GM19463 (cell line): ENCODE measurements at regions not wholly inside any gene's neighbourhood (a gene's known extent, or its start where the extent isn't known, plus 50 kb on each side); places are given as distances from the start of the nearest gene placed in this dataset.
"Not testable (repeated sequence)": the region's sequence is repeated elsewhere in the genome, so short reads cannot be mapped to it uniquely, and the experiment has no call there.

ENCODE experiments used
- ATAC-seq: cut with Tn5 transposase; IDR thresholded peaks from one replicate; pipeline ENCODE4 v1.9.1; 2021; ENCODE audit warnings: mild to moderate bottlenecking, moderate library complexity; ENCODE audit not compliant: unreplicated experiment

- no peak for ATAC-seq
These were observed 333.9 kb downstream of the SRGAP2C start for GRCh38 chr1:121518726-121519041.

GRCh38 chr1:121519042-121519755, 334.4 kb downstream of the SRGAP2C start:
- peak; percentile 60 for ATAC-seq

GRCh38 chr1:121519756-121520286, 335.0 kb downstream of the SRGAP2C start:
- not testable (repeated sequence) for ATAC-seq

- ATAC-seq, result no peak
These were observed 337.4 kb downstream of the SRGAP2C start for GRCh38 chr1:121522061-121522759.

GRCh38 chr1:121523112-121523511, 338.3 kb downstream of the SRGAP2C start:
- ATAC-seq, result not testable (repeated sequence)

- no peak for ATAC-seq
These were observed 340.6 kb downstream of the SRGAP2C start for GRCh38 chr1:121525355-121525754.

GRCh38 chr1:121528958-121529357, 344.2 kb downstream of the SRGAP2C start:
- not testable (repeated sequence) for ATAC-seq

- not testable (repeated sequence) for ATAC-seq
These were observed 345.3 kb downstream of the SRGAP2C start for GRCh38 chr1:121530026-121530425.

GRCh38 chr1:121531747-121532146, 347.0 kb downstream of the SRGAP2C start:
- ATAC-seq, result not testable (repeated sequence)

- not testable (repeated sequence) for ATAC-seq
These were observed 353.4 kb downstream of the SRGAP2C start for GRCh38 chr1:121538148-121538547.

- ATAC-seq, result no peak
These were observed 354.3 kb downstream of the SRGAP2C start for GRCh38 chr1:121538943-121539575.

GRCh38 chr1:121543988-121544387, 359.2 kb downstream of the SRGAP2C start:
- not testable (repeated sequence) for ATAC-seq

- ATAC-seq, result no peak
These were observed 359.7 kb downstream of the SRGAP2C start for GRCh38 chr1:121544500-121544899.

GRCh38 chr1:121545899-121546298, 361.1 kb downstream of the SRGAP2C start:
- ATAC-seq, result not testable (repeated sequence)

GRCh38 chr1:121546830-121547591, 362.2 kb downstream of the SRGAP2C start:
- ATAC-seq, result no peak

GRCh38 chr1:121547726-121548125, 363.0 kb downstream of the SRGAP2C start:
- not testable (repeated sequence) for ATAC-seq

GRCh38 chr1:121550817-121551216, 366.0 kb downstream of the SRGAP2C start:
- not testable (repeated sequence) for ATAC-seq

GRCh38 chr1:121551491-121551890, 366.7 kb downstream of the SRGAP2C start:
- ATAC-seq, result not testable (repeated sequence)

- ATAC-seq, result not testable (repeated sequence)
These were observed 371.8 kb downstream of the SRGAP2C start for GRCh38 chr1:121556560-121556959.

- ATAC-seq, result not testable (repeated sequence)
These were observed 373.3 kb downstream of the SRGAP2C start for GRCh38 chr1:121558034-121558433.

GRCh38 chr1:121558514-121558913, 373.7 kb downstream of the SRGAP2C start:
- no peak for ATAC-seq
